Dermis blood vessel endothelial cell (primary cell): ENCODE measurements at regions not wholly inside any gene's neighbourhood (a gene's known extent, or its start where the extent isn't known, plus 50 kb on each side); places are given as distances from the start of the nearest gene placed in this dataset.

Experiments used
- DNase-seq: peaks from one replicate; pipeline ENCODE4 v3.0.0; 2010

DNA sequence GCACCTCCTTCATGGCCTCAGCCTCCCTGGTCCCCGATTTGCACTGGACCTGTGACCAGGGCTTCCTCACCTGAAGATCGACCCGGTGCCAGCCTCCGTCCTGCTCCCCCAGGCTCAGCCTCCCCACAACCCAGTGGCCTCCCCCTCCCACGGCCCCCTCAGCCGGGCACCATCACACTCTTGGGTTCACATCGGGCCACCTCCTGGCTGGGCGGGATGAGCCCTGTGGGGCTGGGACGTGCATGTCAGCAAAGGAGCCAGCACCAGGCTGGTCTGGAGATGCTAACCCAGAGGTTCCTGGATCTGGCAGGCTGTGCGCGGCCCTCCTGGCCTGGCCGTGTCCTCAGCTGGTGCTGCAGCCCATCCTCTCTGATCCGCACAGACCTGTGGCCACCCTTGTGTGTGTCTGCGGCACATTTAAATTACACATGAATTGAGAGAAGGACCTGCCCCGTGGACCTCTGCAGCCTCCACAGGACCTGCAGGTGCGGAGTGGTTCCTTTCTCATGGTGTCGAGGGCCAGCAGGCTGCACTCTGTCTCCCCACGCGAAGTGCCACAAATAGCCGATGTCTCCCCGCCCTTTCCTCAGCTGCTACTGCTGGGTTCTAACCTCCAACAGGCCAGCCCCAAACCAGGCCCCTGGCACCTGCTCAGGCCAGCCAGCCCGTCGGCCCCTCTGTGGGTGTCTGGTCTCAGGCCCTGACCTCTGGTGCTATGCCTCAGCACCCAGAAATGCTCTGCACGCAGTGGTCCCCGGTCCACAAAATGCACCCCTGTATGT is 237.5 kb downstream of the ERMARD start:
- DNase-seq, result no peak

DNA sequence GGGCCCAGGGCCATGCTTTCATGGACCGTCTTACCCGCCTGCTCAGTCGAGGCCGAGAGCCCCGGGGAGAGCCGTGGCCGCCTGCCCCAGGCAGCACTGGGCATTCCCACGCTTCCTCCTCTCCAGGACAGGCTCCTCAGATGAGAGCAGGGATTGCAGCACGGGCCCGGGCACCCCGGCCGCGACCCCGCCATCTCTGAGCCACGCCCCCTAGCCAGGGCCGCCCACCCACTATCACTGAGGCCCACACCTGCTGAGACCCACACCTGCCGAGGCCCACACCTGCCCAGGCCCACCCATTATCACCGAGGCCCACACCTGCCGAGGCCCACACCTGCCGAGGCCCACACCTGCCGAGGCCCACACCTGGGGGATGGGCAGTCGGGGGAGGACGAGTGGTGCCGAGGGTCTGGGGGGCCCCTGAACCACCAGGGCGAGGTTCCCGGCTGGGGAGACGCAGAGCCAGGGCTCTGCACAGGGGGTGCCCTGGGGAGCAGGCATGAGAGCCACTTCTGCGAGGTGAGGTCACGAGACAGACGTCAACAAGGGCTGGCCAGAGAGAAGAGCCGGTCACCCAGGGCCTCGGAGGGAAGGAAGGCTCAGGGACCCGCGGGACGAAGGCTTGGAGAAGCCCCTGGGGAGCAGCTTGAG is 235.6 kb downstream of the ERMARD start:
- DNase-seq, result no peak

DNA sequence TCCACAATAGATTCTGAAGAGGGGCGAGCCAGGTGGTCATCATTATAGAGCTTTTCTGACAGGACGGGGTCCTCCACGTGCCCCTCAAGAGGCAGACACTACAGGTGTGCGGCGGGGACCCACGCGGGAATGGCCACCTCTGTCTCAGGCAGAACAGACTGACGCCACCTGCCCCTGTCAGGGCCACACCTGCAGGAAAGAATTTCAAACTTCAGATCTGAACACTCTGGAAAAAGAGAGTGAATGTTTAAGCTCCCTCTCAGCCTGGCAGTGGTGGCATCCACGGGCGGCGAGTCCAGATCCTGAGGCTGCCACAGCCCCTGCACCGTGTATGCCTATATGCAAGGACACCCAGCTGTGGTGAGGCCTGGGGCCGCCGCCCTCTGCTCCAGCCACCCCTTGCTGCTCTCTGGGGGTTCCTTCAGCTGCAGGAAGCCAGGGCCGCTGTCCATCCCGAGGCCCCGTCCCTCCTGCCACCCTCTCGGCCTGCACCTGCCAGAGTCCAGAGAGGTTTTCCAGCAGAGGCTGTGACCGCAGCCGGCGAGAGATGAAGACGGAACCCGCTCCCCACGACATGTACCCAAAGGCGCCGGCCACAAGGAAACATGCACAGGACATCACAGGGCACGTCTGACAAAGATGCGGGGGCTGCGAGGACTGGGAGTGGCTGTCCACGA is 234.9 kb downstream of the ERMARD start:
- no peak for DNase-seq

DNA sequence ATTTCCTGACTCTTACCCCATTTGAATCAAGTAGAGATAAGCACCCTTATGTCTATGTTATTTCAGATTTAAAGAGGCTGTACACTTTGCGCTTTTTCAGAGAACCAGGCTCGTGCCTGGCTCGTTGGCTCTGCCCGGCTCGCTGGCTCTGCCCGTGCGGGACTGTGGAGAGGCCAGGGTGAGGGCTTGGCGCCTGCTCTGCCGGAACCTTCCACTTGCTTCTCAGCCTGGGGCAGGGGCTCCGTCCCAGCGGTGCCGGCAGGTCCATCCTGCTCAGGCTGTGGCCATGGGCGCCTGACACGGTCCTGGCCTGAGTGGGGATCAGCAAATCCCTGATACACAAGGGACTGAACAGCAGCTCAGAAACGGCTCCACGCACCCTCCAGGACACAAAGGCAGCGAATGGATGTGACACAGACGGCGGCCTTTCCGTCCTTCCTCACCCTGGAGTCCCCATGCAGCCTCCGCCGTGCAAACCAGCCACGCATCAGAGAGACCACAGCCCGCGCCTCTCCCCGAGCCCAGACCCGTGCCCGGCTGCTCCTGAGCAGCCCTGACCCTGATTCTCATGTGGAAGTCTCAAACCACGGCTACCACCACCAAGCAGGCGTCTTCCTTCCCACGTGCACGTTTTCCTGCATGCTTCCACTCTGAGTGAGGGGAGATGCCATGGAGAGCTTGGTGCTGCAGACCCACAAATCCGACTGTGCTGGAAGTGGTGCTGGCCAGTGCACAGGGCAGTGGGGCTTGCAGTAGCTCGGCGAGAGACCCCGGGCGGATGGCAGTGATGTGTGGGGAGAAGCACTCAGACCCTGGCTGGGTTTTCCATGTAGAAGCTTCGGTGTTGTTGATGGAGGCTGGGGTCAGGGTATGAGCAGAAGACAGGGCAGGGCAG is 233.9 kb downstream of the ERMARD start:
- DNase-seq, result no peak

DNA sequence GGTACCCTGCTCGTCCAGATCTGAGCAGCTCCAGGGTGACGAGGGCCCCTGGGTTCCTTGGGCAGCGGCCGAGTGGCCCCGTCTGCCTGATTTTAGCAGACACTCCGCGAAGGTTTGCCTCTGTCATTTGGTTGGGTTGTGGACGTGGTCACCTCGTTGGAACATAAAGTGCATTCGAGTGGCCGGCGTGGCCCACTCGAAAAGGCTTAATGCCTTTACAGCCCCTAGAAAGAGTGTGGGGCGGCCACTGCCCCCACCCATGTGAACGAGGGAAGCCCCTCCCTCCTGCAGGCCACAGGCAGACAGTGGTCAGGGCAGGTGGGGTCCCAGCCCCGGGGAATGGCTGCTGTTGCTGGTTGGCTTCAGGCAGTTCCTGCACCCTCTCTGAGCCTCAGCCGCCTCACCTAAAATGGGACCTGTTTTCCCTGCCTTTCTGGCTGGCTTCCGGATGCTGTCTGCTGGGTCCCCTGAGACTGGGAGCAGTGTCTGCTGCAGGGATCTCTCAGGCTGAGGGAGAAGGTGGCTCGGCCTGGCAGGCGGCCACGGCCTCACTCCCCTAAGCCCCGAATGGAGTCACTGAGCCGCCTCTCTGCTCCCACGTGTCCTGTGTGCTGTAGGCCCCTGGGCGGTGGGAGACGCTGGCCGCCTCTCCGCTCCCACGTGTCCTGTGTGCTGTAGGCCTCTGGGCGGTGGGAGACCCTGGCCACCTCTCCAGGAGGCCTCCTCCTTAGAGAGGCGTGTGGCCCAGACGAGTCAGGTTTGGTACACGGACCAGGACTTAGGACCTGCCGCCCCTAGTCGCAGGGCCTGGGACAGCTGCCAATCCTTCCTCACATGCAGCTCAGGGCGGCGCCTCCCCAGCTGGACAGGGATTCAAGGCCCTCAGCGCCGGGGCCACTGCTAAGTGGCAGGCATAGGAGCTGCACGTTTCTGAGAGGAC is 233.0 kb downstream of the ERMARD start:
- no peak for DNase-seq

DNA sequence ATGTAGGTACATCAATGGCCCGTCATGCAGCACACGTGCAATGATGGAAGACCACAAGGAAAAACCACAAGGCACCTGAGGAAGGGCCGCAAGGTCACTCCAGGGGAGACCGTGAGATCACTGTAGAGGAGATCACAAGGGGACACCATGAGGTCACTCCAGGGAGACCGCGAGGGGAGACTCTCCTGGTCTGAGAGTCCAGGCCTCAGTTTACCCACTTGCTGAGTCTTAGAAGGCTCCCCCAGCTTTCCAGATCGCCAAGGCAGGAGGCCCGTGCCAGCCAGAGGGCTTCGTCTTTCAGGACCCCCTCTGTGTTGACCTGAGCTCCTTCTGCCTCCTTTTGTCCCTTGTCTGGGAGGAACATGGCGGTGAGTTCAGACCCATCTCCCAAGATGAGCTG is 232.2 kb downstream of the ERMARD start:
- no peak for DNase-seq

DNA sequence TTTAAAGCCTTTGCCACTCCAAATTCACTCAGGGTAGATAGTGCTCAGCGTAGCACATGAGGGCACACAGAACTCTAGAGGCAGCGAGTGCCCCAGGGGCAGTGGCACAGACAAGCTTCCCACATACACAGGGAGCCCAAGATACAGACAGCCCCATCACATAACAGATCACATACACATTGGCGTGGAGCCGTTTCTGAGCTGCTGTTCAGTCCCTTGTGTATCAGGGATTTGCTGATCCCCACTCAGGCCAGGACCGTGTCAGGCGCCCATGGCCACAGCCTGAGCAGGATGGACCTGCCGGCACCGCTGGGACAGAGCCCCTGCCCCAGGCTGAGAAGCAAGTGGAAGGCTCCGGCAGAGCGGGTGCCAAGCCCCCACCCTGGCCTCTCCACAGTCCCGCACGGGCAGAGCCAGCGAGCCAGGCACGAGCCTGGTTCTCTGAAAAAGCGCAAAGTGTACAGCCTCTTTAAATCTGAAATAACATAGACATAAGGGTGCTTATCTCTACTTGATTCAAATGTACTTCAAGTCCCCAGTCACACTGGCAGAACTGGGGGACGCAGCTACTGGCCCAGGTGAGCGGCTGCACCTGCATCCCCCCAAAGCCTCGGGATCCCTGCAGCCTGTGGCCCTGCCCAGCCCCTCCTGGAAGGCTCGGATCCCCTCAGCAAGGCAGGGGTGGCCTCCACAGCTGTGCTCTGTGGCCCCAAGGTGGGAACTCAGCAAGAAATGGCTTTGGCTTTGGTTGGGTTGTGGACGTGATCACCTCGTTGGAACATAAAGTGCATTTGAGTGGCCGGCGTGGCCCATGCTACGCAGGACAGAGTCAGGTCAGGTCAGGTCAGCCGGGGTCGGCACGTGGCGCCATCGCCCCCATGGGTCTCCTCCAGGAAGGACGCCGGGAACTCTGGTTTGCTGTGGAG is 231.3 kb downstream of the ERMARD start:
- DNase-seq, result no peak

DNA sequence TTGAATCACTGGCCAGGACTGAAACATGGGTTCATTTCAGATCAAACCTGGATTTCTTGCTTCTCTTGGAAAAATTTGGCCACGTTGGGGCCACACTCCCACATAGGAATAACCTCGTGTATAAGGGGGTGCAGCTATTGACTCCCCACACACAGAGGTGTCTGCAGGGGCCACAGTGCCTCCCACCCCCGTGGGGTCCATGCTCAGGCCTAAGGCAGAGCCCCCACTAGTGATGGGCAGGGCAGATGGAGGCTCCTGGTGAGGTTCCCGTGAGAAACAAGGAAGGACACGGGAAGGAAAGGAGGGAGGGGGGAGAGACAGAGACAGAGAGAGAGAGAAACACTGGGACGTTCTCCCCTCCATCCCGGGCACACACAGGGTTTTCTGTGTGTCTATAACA is 230.5 kb downstream of the ERMARD start:
- no peak for DNase-seq

DNA sequence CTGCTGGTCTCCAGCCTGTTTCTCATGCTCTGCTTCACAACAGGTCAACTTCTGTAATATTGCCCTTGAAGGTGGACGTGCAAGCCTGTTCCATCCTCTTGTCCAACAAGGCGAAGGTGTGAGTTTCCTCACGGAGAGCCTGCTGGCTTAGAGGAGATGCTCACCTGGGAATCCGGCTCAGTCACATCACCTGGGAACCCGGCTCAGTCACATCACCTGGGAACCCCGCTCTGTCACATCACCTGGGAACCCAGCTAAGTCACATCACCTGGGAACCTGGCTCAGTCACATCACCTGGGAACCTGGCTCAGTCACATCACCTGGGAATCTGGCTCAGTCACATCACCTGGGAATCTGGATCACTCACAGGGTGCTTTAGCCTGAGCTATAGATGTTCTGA is 230.1 kb downstream of the ERMARD start:
- no peak for DNase-seq

DNA sequence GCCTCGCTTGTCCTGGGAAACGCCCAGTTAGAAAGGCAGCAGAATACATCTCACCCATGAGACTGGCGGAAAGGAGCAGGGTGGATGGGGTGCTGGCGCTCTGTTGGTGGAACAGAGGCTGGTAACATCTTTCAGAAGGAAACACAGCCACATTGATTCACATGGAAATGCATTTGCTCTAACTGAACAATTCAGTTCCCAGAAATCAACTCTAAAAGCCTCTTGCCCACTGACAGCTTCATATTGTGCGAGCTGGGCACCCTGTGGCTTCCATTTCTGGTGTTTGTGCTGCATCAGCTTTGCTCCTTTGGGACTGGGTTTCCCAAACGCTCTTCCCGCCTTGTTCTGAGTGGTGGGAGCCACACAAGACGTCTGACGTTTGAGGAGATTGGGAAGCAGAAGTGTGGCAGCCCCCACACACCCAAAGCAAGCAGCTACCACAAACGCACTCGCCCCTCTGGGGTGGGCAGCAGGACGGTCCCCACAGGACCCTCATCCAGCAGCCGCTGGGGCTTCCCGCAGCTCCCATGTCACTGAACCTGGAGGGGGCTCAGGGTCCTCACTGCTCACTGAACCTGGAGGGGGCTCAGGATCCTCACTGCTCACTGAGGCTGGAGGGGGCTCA is 229.5 kb downstream of the ERMARD start:
- DNase-seq, result no peak

DNA sequence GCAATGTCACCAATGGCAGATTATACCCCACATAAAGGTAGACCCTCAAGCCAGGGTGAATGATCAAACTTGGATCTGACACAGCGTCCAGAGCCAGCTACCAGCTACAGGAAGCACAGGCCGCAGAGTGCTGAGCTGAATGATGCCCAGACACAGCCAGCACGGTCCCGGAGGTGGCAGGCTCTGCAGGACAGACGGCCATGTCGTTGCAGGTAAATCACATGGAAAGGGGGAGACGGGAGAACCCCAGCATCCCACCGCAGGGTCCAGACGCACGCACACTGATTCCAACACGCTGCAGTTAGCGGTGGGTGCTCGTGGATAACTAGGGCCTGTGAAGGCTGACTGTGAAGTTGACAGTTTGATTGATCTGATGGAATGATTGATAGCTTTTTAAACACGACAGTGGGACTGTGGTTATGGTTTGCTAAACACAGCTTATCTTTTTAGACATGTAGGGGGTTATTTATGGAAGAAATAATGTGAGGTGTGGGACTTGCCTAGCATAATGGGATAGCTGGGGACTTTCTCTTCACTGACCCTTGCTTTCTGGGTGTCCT is 228.5 kb downstream of the ERMARD start:
- no peak for DNase-seq

DNA sequence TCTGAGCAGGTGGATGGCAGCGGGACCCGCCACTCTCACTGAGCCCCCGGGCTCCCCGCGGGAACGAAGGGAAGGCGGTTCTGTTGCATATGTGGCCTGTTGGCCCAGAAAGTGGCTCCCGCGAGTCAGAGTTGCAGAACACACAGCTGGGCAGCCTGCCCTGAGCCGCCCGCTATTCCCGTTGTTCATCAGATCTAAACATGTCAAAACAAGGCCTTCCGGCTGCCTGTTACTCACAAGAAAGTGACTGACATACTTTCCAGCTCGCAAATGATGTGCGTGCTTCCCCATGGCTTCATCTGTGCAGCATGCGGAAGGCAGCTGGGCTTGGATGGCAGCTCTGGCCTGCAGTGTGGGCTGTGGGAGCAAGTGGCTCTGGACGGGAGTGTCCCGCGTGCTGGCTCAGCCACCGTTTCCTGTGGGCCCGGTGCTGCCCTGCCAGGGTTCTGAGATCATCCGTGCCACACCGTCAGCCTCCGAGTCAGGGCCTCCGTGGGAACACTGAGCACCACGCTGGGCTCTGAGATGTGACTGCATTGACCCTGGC is 227.3 kb downstream of the ERMARD start:
- peak; percentile 29 for DNase-seq

DNA sequence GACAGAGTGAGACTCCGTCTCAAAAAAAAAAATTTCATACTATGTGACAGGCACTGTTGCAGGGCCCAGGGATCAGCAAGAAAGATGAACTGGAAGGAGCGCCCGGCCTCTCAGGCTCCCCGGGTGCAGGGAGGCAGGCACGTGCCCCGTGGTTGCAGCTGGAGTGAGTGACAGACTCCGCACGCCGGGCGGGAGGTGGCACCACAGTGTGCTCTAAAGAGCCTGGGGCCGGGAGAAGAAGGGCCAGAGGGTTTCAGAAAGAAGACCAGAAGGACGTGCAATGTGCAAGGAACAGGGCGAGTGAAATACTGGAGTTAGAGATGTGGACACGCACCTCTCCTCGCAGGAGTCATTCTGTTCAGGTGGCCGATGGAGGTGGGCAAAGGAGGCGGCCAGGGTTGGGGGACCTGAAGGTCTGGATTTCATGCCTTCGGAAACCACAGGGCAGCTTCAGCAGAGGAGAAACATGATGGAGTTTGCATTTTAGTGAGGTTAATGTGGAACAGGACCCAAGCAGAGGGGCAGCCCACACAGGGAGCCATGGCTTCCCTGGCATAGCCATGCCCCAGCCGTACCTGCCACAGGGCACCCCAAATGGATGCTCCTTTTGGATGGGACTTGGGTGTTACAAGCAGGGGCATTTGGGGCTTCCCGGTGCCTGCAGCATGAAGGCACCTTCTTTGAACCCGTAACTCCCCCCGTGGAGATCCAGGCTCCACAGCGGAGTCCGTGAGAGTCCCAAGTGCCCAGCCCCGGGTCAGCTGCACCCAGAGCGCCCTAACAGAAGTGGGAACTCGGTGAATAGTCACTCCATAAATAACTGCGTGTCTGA is 226.2 kb downstream of the ERMARD start:
- no peak for DNase-seq

DNA sequence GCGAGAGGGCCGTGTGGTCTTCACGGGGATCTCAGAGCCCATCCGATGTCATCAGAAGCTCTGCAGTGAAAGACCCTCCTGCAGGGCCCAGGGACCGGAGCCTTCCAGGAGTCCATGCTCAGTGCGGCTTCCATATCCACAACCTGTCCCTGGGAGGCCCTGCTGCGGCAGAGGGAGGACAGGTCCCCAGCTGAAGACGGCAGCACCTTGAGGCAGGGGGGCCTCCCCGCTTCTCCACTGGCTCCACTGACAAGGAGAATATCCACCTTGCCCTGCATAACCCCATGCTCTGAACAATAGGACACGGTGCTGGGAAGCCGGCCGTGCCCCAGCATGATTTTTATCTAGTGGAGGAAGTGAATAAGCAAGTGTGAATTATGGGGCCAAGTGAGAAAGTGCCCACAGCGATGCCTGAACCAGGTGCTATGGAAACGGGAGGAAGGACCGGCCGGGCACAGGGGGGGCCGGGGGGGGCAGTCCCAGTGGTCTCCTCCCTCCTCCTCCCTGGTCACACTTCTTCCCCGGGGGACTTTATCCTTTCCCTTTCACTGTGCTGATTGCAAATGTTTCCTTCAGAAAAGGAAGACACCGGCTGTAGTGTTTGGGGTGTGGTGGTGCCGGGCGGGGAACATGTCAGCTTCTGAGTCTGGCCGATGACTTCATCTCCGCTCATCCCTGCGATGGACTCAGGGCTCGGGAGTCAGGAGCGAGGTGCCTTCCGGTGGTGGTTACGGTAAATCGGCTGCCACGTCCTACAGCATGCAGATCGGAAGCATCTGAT is 225.1 kb downstream of the ERMARD start:
- DNase-seq, result peak; percentile 47

DNA sequence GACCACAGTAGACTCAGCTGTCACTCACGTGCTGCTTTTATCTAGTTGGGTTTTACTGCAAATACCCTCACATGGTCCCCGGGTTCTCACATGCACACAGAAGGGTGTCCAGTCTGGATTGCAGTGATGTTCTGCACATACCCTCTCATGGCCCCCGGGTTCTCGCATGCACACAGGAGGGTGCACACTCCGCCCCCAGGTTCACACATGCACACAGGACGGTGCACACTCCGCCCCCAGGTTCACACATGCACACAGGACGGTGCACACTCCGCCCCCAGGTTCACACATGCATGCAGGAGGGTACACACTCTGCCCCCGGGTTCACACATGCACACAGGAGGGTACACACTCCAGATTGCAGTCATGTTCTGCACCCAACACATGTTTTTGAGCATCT is 224.3 kb downstream of the ERMARD start:
- no peak for DNase-seq

DNA sequence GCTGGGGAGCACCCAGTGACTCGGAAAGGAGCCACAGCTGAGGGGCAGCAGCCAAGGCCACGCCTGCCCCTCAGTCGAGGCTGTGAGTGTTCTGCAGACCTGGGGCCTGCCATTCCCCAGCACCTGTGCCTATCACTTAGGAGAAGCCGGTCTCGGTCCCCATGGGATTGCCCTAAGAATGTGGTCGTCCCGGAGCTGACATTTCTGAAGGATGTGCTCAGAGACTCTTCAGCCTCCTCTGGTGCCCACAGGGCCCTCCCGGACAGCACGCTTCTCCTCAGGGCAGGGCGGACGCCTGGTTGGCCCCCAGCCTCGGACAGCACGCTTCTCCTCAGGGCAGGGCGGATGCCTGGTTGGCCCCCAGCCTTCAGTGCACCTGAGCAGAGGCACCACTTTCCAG is 223.9 kb downstream of the ERMARD start:
- no peak for DNase-seq

DNA sequence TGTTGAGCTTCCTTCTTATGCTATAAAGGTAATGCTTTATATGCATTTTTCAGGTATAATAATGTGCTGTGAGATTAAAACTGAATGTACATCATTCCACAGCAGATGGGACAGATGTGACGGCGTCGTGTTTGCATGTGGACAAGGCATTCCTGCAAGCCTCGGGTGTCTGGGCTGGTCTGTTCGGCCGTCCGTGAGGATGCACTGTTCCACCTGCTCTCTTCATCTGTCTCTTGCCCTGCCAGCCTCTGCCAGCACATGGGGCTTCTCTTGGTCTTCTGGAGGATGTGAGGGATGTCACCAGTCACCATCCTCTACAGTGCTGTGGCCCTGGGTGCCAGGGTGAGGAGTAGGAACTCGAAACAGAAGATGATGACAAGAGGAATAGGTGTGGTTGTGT is 223.2 kb downstream of the ERMARD start:
- no peak for DNase-seq
